H7 (cell line): ENCODE measurements at regions not wholly inside any gene's neighbourhood (a gene's known extent, or its start where the extent isn't known, plus 50 kb on each side); places are given as distances from the start of the nearest gene placed in this dataset.
"Not testable (repeated sequence)": the region's sequence is repeated elsewhere in the genome, so short reads cannot be mapped to it uniquely, and the experiment has no call there.

Experiments used
- DNase-seq: peaks from one replicate; pipeline ENCODE4 v3.0.0; 2012
- H3K27me3 ChIP-seq: 2 replicates; pipeline ENCODE4 v1.6.0; 2011; ENCODE audit warnings: mild to moderate bottlenecking, low read length; ENCODE audit not compliant: control insufficient read depth, insufficient read depth
- H3K36me3 ChIP-seq: replicated peaks from 2 replicates; pipeline ENCODE4 v1.5.1; 2011; ENCODE audit warnings: low read length; ENCODE audit not compliant: control insufficient read depth, insufficient read depth
- H3K4me3 ChIP-seq: 2 replicates; pipeline ENCODE4 v1.5.1; 2011; ENCODE audit warnings: low read depth, mild to moderate bottlenecking, control low read depth, low read length, moderate library complexity; ENCODE audit not compliant: insufficient read depth

GRCh38 chr4:124868495-124868894 is 156.0 kb upstream of the ANKRD50 start:
- no peaks in the 10 kb centered on the region for H3K36me3 ChIP-seq
- DNase-seq = no peak
- no peak overlapping the region for H3K4me3 ChIP-seq
- H3K27me3 ChIP-seq = no peaks in the 10 kb centered on the region

DNA sequence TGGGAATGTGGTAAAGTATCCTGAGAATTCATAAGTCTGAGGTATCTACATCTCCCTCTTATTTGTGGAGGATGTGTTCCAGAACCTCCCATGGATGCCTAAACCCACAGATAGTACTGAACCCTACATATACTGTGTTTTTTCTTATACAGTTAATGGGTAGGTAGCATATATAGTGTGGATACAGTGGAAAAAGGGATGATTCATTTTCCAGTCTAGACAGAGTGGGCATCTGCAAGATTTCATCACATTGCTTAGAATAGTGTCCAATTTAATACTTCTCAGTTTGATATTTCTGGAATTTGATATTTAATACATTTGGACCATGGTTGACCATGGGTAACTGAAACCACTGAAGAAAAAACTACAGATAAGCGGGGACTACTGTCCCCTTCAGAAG is 155.0 kb upstream of the ANKRD50 start:
- H3K36me3 ChIP-seq = no peaks in the 10 kb centered on the region
- no peak for DNase-seq
- no peak overlapping the region for H3K4me3 ChIP-seq
- no peaks in the 10 kb centered on the region for H3K27me3 ChIP-seq

DNA sequence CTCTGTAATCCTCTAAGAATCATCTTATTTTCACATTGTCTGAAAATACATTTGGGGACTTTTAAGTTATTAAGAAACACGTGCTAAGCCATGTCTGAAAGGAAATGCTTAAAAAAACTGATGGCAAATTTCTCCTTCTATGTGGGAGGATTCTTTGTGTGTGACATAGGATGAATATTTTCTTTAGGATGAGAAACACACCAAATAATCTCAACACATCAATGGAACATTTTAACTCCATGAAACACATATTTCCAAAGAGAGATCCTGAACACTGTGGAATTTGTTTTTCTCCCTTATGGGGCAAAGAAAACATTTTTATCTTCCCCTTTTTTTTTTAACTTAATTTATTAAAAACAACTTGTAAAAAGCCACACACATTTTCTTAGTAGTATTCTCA is 153.8 kb upstream of the ANKRD50 start:
- no peak for DNase-seq

GRCh38 chr4:124863040-124863545 is 150.6 kb upstream of the ANKRD50 start:
- H3K36me3 ChIP-seq = no peaks in the 10 kb centered on the region
- no peaks in the 10 kb centered on the region for H3K27me3 ChIP-seq
- no peak overlapping the region for H3K4me3 ChIP-seq
- no peak for DNase-seq

More for the DNA sequence above, 153.8 kb upstream of the ANKRD50 start:
- Histone ChIP-seq H3K36me3 (no peaks in the 10 kb centered on the region), H3K4me3 (no peak overlapping the region), H3K27me3 (no peaks in the 10 kb centered on the region)

- no peak for DNase-seq
- Histone ChIP-seq H3K4me3 (no peak overlapping the region), H3K27me3 (no peaks in the 10 kb centered on the region), H3K36me3 (no peaks in the 10 kb centered on the region)
Measured at GRCh38 chr4:124862261-124862660, 149.7 kb upstream of the ANKRD50 start.

DNA sequence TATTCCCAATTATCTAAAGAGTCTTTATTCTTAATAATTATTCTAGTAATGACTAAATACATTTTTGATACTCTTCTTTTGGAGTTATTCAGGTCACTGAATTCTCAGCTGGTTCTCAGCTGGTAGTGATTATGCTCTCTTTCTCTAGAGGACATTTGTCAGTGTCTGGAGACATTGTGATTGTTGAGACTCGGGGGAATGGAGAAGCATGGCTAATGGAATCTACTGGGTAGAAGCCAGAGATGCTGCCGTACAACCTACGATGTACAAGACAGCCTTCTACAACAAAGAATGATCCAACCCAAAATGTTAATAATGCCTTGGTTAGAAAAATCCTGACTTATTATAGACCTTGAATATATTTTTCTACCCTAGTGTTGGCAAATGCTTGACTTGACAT is 149.2 kb upstream of the ANKRD50 start:
- no peak overlapping the region for H3K4me3 ChIP-seq
- no peaks in the 10 kb centered on the region for H3K36me3 ChIP-seq
- no peak for DNase-seq
- H3K27me3 ChIP-seq = no peaks in the 10 kb centered on the region

GRCh38 chr4:124854968-124855367 is 142.4 kb upstream of the ANKRD50 start:
- Histone ChIP-seq H3K36me3 (no peaks in the 10 kb centered on the region), H3K4me3 (no peak overlapping the region), H3K27me3 (no peaks in the 10 kb centered on the region)
- DNase-seq = no peak

DNA sequence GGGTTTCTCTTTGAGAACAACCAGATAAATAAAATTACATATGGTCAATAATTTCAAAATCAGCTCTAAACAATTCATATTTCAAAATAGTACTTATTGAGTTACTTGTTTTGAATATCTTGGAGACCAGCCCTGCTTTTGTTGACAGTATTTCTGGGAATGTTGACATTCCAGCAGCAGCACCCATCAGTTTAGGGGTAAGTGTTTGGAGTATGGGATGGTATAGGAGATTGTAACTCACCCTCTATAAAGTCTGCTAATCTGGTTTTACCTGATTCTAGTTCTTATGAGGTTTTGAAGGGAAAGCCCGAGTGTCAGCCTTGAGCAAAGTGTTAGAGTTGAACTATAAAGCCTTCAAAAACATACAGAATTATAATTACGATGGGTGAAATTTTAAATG is 139.2 kb upstream of the ANKRD50 start:
- Histone ChIP-seq H3K27me3 (no peaks in the 10 kb centered on the region), H3K4me3 (no peak overlapping the region), H3K36me3 (no peaks in the 10 kb centered on the region)
- no peak for DNase-seq

DNA sequence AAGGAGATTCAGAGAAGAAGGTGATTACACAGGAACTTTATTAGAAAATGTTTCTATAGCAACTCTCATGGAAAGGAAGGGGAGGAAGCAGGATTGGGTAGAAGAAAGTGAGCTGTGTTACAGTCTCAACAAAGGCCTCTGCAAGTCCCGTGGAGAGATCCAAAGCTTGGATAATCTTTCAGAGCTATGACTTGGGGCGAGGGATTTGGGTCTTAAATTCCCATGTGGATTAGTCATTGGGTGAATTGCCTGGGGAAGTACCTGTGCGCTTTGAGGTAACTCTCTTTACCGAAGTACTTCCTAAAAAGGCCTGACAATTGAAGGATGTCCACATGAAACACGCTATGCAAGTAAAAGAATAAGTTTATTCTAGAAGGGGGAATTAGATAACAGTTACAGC is 133.8 kb upstream of the ANKRD50 start:
- Histone ChIP-seq H3K27me3 (no peaks in the 10 kb centered on the region), H3K4me3 (no peak overlapping the region), H3K36me3 (no peaks in the 10 kb centered on the region)
- DNase-seq = no peak

- Histone ChIP-seq H3K36me3 (no peaks in the 10 kb centered on the region), H3K4me3 (no peak overlapping the region), H3K27me3 (no peaks in the 10 kb centered on the region)
- DNase-seq = no peak
Measured at GRCh38 chr4:124839786-124840390, 127.4 kb upstream of the ANKRD50 start.

DNA sequence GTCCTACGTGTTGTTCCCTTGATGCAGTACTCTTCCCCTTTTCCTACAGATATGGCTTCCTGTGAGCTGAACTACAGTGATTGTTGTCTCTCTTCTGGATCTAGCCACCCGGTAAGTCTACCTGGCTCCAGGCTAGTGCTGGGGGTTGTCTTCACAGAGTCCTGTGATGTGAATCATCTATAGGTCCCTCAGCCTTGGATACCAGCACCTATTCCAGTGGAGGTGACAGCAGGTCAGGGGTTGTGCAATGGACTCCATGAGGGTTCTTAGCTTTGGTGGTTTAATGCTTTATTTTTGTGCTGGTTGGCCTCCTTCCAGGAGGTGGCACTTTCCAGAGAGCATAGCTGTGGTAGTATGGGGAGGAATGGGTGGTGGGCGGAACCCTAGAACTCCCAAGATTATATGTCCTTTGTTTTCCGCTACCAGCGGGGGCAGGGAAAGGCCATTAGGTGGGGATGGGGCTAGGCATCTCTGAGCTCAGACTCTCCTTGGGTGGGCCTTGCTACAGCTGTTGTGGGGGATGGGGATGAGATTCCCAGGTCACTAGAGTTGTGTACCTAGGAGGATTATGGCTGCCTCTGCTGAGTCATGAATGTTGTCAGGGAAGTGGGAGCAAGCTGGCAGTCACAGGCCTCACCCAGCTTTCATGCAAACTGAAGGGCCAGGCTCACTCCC is 121.4 kb upstream of the ANKRD50 start:
- no peaks in the 10 kb centered on the region for H3K36me3 ChIP-seq
- no peak for DNase-seq
- no peaks in the 10 kb centered on the region for H3K27me3 ChIP-seq
- H3K4me3 ChIP-seq = no peak overlapping the region

- H3K36me3 ChIP-seq = no peaks in the 10 kb centered on the region
- DNase-seq = no peak
- no peaks in the 10 kb centered on the region for H3K27me3 ChIP-seq
- H3K4me3 ChIP-seq = no peak overlapping the region
Measured at GRCh38 chr4:124828382-124828781, 115.8 kb upstream of the ANKRD50 start.

- H3K36me3 ChIP-seq = no peaks in the 10 kb centered on the region
- H3K4me3 ChIP-seq = no peak overlapping the region
- H3K27me3 ChIP-seq = no peaks in the 10 kb centered on the region
- DNase-seq = no peak
Measured at GRCh38 chr4:124817531-124817930, 105.0 kb upstream of the ANKRD50 start.

GRCh38 chr4:124812203-124812602 is 99.7 kb upstream of the ANKRD50 start:
- not testable (repeated sequence) for H3K27me3 ChIP-seq, H3K36me3 ChIP-seq, H3K4me3 ChIP-seq, DNase-seq

DNA sequence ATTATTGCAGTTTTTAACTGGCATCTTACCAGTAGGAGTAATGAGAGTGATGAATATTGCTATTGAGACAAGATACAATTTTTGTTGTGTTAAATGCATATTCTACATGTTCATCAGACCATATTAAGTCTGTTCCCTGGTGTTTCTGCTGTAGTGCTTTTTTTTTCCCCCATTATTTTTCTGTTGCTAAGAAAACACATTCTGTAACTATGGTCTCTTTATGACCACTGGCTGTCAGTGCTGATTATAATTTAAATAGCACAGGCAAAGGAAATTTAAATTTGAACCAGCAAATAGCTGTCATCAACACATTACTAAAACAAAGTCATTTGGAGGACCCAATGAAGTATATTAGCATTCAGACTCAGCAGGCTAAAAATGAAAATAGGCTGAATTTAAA is 98.3 kb upstream of the ANKRD50 start:
- Histone ChIP-seq H3K4me3 (no peak overlapping the region), H3K36me3 (no peaks in the 10 kb centered on the region), H3K27me3 (no peaks in the 10 kb centered on the region)
- no peak for DNase-seq
